ENCODE measurements at regions not wholly inside any gene's neighbourhood (a gene's known extent, or its start where the extent isn't known, plus 50 kb on each side); places are given as distances from the start of the nearest gene placed in this dataset.

DNA sequence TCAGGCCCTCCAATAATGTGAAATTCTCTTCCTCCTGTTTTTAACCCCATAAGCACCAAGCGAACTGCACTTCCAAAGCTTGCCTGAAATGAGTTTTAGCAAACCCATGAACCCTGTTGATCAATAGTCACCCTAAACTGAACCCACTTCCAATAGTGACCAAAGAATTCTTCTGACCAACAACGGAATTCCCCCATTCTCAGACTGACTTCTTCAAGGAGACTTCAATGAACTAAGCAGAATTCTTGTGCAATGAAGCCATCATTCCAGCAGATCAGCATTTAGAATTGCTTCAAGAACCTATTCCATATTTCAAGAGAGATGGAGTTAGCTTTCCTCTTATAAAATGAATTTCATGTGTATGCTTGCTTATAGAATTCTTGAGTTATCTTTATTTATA, 176.9 kb upstream of the FN1 start:
- Mint-ChIP-seq H3K36me3 (no peaks in the 10 kb centered on the region), H3K27ac (no peak overlapping the region), H3K27me3 (peaks cover 0 to 4% of the 10 kb centered on the region in 2 donors), H3K4me3 (no peak overlapping the region), H3K9me3 (no peaks in the 10 kb centered on the region), H3K4me1 (no peaks in the 10 kb centered on the region)
- Histone ChIP-seq H3K27ac (ENCODE audit: low read length) (no peak overlapping the region), H3K4me3 (ENCODE audit: control insufficient read depth in 1 of 2, extremely low read depth in 1 of 2, low read length in 1 of 2) (no peak overlapping the region), H3K27me3 (replicated peaks in 1 of 2; ENCODE audit: control insufficient read depth in 2 of 2, extremely low read depth in 1 of 2, insufficient read depth in 2 of 2, low read length in 1 of 2) (peaks cover 0 to 2% of the 10 kb centered on the region in 2 experiments), H3K4me1 (ENCODE audit: control insufficient read depth in 1 of 2, extremely low read depth in 1 of 2, insufficient read depth in 2 of 2, low read length in 2 of 2) (no peaks in the 10 kb centered on the region), H3K9me3 (no peaks in the 10 kb centered on the region), H3K36me3 (ENCODE audit: control insufficient read depth in 2 of 2, extremely low read depth in 1 of 2, insufficient read depth in 1 of 2, low read length in 1 of 2) (no peaks in the 10 kb centered on the region)
- 65% methylated on average over 2 of the region's 2 CpGs for WGBS (ENCODE audit: insufficient coverage)
- ChIA-PET CTCF (interaction anchor here in 1 of 2 donors (1.1 kb wide), 1 partner anchor 14 kb away, joined by 3 read pairs; no protein-coding TSS in a partner anchor), POLR2A (interaction anchor here in 1 of 2 donors (0.7 kb wide), 1 partner anchor 9 kb away, joined by 3 read pairs; no protein-coding TSS in a partner anchor)
- ATAC-seq (replicated peaks in 1 of 4) (no peak), DNase-seq (no peak)

DNA sequence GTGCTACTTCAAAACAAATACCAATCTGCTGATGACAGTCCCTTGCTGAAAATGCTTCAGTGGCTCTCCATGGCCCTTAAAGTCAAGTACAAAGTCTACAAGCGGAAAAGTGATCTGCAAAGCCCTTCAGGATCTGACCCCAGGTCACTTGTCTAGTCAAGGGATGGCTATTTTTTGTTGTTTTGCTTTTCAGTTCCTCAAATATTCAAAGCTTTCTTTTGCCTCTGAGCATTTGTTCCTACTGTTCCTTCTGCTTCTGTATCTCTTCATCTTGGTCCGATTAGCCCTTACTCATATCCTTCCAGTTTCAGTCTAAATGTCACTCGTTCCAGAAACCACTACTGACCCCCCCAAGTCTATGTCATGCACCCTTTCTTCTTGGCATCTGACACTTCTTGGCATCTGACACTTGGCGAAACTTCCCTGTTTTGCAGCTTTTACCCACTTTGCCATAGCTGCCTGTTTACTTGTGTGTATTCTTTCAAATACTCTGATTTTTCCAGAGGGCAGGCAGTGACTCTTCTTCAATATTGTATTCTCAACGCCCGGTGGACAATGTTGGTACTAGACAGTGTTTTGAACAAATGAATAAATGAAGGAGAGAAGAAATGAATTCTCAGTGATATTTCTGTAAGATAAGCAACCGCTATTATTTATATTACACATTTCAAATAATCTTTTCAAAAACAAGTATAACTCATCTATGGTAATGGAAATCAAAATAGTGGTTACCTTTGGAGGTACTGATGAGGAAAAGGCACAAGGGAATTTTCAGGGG, 175.9 kb upstream of the FN1 start:
- WGBS (ENCODE audit: insufficient coverage), result 31% methylated on average over 3 of the region's 7 CpGs
- POLR2A ChIA-PET, result interaction anchor here in 1 of 2 donors (0.7 kb wide), 1 partner anchor 10 kb away, joined by 3 read pairs; no protein-coding TSS in a partner anchor
- H3K27ac Mint-ChIP-seq, result no peak overlapping the region

DNA sequence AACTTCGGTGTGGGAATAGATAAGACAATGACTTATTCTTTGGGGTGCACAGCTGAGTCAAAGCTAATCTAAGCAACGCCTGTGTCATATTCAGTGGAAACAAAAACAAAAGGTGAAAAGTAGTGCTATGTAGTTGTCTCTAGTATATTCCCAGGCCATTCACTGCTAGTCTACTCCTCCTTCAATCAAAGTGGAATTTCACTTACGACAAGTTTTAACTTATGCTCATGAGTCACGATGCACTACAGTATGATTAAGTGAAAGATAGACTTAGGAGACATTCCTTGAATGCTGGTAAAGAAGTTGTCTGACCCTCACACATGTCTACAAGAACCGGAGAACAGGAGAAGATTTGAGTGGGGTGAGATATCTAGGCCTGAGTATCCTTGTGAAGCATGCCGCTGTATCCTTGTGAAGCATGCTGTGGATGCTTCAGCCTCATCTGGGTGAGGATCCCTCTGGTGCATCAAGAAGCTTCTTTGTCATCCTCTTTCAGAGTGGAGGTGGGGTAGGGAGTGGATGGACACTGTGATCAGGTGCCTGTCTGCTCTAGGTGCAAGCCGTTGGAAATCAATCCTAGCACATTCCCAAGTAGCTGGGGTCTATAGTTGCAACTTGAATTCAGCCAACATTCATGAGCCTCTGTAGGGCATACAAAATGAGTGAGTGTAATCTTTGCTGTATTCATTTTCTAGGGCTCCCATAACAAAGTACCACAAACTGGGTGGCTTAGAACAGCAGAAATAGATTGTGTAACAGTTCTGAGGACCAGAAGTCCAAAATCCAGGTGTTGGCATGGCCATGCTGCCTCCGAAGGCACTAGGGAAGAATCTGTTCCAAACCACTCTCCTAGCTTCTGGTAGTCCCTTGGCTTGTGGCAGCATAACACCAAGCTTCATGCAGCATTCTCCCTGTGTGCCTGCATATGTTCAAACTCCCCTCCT, 173.5 kb upstream of the FN1 start:
- ATAC-seq (replicated peaks in 1 of 4) (no peak), DNase-seq (no peak)
- 100% methylated on average over 3 of the region's 8 CpGs for WGBS (ENCODE audit: insufficient coverage)
- ChIA-PET POLR2A (no interaction called here), CTCF (no interaction called here)
- H3K4me3 ChIP-seq (ENCODE audit: control insufficient read depth in 1 of 2, extremely low read depth in 1 of 2, low read length in 1 of 2), result no peak overlapping the region
- no peaks in the 10 kb centered on the region for H3K36me3 ChIP-seq (ENCODE audit: control insufficient read depth in 2 of 2, extremely low read depth in 1 of 2, insufficient read depth in 1 of 2, low read length in 1 of 2)
- no peaks in the 10 kb centered on the region for H3K4me1 ChIP-seq (ENCODE audit: control insufficient read depth in 1 of 2, extremely low read depth in 1 of 2, insufficient read depth in 2 of 2, low read length in 2 of 2)
- Mint-ChIP-seq H3K27ac (no peak overlapping the region), H3K4me3 (no peak overlapping the region), H3K4me1 (no peaks in the 10 kb centered on the region), H3K27me3 (peaks cover 0 to 2% of the 10 kb centered on the region in 2 donors), H3K36me3 (no peaks in the 10 kb centered on the region), H3K9me3 (no peaks in the 10 kb centered on the region)
- H3K9me3 ChIP-seq, result no peaks in the 10 kb centered on the region
- peaks cover 0 to 2% of the 10 kb centered on the region in 2 experiments for H3K27me3 ChIP-seq (replicated peaks in 1 of 2; ENCODE audit: control insufficient read depth in 2 of 2, extremely low read depth in 1 of 2, insufficient read depth in 2 of 2, low read length in 1 of 2)
- H3K27ac ChIP-seq (ENCODE audit: low read length), result no peak overlapping the region

More for the DNA sequence above, 175.9 kb upstream of the FN1 start:
- DNase-seq (no peak), ATAC-seq (replicated peaks in 1 of 4) (no peak)
- Mint-ChIP-seq H3K36me3 (no peaks in the 10 kb centered on the region), H3K4me1 (no peaks in the 10 kb centered on the region), H3K9me3 (no peaks in the 10 kb centered on the region), H3K27me3 (peaks cover 0 to 4% of the 10 kb centered on the region in 2 donors), H3K4me3 (no peak overlapping the region)
- Histone ChIP-seq H3K27me3 (replicated peaks in 1 of 2; ENCODE audit: control insufficient read depth in 2 of 2, extremely low read depth in 1 of 2, insufficient read depth in 2 of 2, low read length in 1 of 2) (peaks cover 0 to 2% of the 10 kb centered on the region in 2 experiments), H3K4me3 (ENCODE audit: control insufficient read depth in 1 of 2, extremely low read depth in 1 of 2, low read length in 1 of 2) (no peak overlapping the region), H3K9me3 (no peaks in the 10 kb centered on the region), H3K36me3 (ENCODE audit: control insufficient read depth in 2 of 2, extremely low read depth in 1 of 2, insufficient read depth in 1 of 2, low read length in 1 of 2) (no peaks in the 10 kb centered on the region), H3K27ac (ENCODE audit: low read length) (no peak overlapping the region), H3K4me1 (ENCODE audit: control insufficient read depth in 1 of 2, extremely low read depth in 1 of 2, insufficient read depth in 2 of 2, low read length in 2 of 2) (no peaks in the 10 kb centered on the region)
- CTCF ChIA-PET, result interaction anchor here (0.6 to 1.1 kb wide), 2 partner anchors 15 to 201 kb away, joined by 3 to 7 read pairs; no protein-coding TSS in a partner anchor

DNA sequence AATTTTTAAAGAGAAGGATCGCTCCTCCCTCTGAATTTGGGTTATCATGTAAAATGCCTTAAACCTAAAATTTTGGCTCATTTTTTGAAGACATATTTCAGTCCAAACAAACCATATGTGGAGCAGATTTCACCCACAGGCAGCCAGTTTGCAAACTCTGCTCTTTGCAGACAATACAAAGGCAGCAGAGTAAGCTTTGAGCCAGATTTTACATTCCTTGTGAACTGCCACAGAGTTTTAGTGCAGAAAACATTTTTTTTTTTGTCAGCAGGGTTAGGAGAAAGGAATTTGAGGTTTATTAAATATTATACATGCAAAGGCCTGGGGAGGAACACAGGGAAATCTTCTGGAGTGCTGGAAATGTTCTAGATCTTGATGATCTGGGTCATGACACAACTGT, 171.9 kb upstream of the FN1 start:
- H3K9me3 ChIP-seq, result no peaks in the 10 kb centered on the region
- no peak for DNase-seq
- no peak overlapping the region for H3K27ac Mint-ChIP-seq
- CTCF ChIA-PET, result no interaction called here
- H3K9me3 Mint-ChIP-seq, result no peaks in the 10 kb centered on the region
- H3K36me3 Mint-ChIP-seq, result no peaks in the 10 kb centered on the region
- POLR2A ChIA-PET, result no interaction called here
- H3K27ac ChIP-seq (ENCODE audit: low read length), result no peak overlapping the region
- no peaks in the 10 kb centered on the region for H3K4me1 ChIP-seq (ENCODE audit: control insufficient read depth in 1 of 2, extremely low read depth in 1 of 2, insufficient read depth in 2 of 2, low read length in 2 of 2)
- H3K36me3 ChIP-seq (ENCODE audit: control insufficient read depth in 2 of 2, extremely low read depth in 1 of 2, insufficient read depth in 1 of 2, low read length in 1 of 2), result no peaks in the 10 kb centered on the region
- WGBS (ENCODE audit: insufficient coverage), result 100% methylated on average over 1 of the region's 1 CpG
- H3K27me3 Mint-ChIP-seq, result no peaks in the 10 kb centered on the region
- ATAC-seq (replicated peaks in 1 of 4), result no peak
- no peaks in the 10 kb centered on the region for H3K4me1 Mint-ChIP-seq
- no peak overlapping the region for H3K4me3 Mint-ChIP-seq
- no peak overlapping the region for H3K4me3 ChIP-seq (ENCODE audit: control insufficient read depth in 1 of 2, extremely low read depth in 1 of 2, low read length in 1 of 2)
- no peaks in the 10 kb centered on the region for H3K27me3 ChIP-seq (replicated peaks in 1 of 2; ENCODE audit: control insufficient read depth in 2 of 2, extremely low read depth in 1 of 2, insufficient read depth in 2 of 2, low read length in 1 of 2)

DNA sequence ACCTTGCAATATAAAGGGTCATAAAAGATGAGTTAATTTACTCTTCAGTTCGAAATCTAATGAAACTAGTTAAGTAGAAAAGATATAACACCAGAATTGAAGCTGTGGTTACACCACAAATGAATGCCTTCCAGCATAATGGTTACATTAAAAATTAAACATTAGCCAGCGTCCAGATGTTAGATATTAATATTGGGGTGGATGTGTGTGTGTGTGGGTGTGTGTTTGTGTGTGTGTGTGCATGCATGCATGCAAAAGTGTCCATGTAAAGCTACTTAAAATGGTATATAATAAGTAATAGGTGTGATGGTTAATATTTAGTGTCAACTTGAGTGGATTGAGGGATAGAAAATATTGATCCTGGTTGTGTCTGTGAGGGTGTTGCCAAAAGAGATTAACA, 170.4 kb upstream of the FN1 start:
- ATAC-seq (replicated peaks in 1 of 4) (no peak), DNase-seq (no peak)
- no peak overlapping the region for H3K27ac ChIP-seq (ENCODE audit: low read length)
- no peaks in the 10 kb centered on the region for H3K9me3 Mint-ChIP-seq
- H3K9me3 ChIP-seq, result no peaks in the 10 kb centered on the region
- no peak overlapping the region for H3K27ac Mint-ChIP-seq
- H3K4me1 ChIP-seq (ENCODE audit: control insufficient read depth in 1 of 2, extremely low read depth in 1 of 2, insufficient read depth in 2 of 2, low read length in 2 of 2), result no peaks in the 10 kb centered on the region
- no peaks in the 10 kb centered on the region for H3K36me3 Mint-ChIP-seq
- no peaks in the 10 kb centered on the region for H3K27me3 ChIP-seq (replicated peaks in 1 of 2; ENCODE audit: control insufficient read depth in 2 of 2, extremely low read depth in 1 of 2, insufficient read depth in 2 of 2, low read length in 1 of 2)
- no CpG with 5 or more reads among the region's 2 CpGs for WGBS (ENCODE audit: insufficient coverage)
- H3K4me1 Mint-ChIP-seq, result no peaks in the 10 kb centered on the region
- no peaks in the 10 kb centered on the region for H3K27me3 Mint-ChIP-seq
- no peaks in the 10 kb centered on the region for H3K36me3 ChIP-seq (ENCODE audit: control insufficient read depth in 2 of 2, extremely low read depth in 1 of 2, insufficient read depth in 1 of 2, low read length in 1 of 2)
- CTCF ChIA-PET, result no interaction called here
- POLR2A ChIA-PET, result no interaction called here
- no peak overlapping the region for H3K4me3 ChIP-seq (ENCODE audit: control insufficient read depth in 1 of 2, extremely low read depth in 1 of 2, low read length in 1 of 2)
- H3K4me3 Mint-ChIP-seq, result no peak overlapping the region

DNA sequence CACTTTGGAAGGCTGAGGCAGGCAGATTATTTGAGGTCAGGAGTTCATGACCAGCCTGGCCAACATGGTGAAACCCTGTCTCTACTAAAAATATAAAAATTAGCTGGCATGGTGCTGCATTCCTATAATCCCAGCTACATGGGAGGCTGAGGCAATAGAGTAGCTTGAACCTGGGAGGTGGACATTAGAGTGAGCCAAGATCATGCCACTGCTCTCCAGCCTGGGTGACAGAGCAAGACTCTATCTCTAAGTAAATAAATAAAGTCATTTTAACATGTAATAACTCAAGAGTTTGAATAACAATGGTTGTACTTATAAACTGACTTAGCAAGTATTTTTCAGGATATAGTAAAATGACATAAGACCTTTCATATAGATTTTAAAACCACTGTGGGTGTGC, 169.3 kb upstream of the FN1 start:
- ATAC-seq (replicated peaks in 1 of 4), result no peak

More for the DNA sequence above, 169.3 kb upstream of the FN1 start:
- ChIA-PET POLR2A (no interaction called here), CTCF (no interaction called here)
- Mint-ChIP-seq H3K4me1 (no peaks in the 10 kb centered on the region), H3K4me3 (no peak overlapping the region), H3K36me3 (no peaks in the 10 kb centered on the region), H3K9me3 (no peaks in the 10 kb centered on the region), H3K27ac (no peak overlapping the region), H3K27me3 (no peaks in the 10 kb centered on the region)
- Histone ChIP-seq H3K9me3 (no peaks in the 10 kb centered on the region), H3K4me3 (ENCODE audit: control insufficient read depth in 1 of 2, extremely low read depth in 1 of 2, low read length in 1 of 2) (no peak overlapping the region), H3K27me3 (replicated peaks in 1 of 2; ENCODE audit: control insufficient read depth in 2 of 2, extremely low read depth in 1 of 2, insufficient read depth in 2 of 2, low read length in 1 of 2) (no peaks in the 10 kb centered on the region), H3K4me1 (ENCODE audit: control insufficient read depth in 1 of 2, extremely low read depth in 1 of 2, insufficient read depth in 2 of 2, low read length in 2 of 2) (no peaks in the 10 kb centered on the region), H3K36me3 (ENCODE audit: control insufficient read depth in 2 of 2, extremely low read depth in 1 of 2, insufficient read depth in 1 of 2, low read length in 1 of 2) (no peaks in the 10 kb centered on the region), H3K27ac (ENCODE audit: low read length) (no peak overlapping the region)
- no peak for DNase-seq

All from T-cell (primary cell).